ENCODE measurements at regions not wholly inside any gene's neighbourhood (a gene's known extent, or its start where the extent isn't known, plus 50 kb on each side); places are given as distances from the start of the nearest gene placed in this dataset.

DNA sequence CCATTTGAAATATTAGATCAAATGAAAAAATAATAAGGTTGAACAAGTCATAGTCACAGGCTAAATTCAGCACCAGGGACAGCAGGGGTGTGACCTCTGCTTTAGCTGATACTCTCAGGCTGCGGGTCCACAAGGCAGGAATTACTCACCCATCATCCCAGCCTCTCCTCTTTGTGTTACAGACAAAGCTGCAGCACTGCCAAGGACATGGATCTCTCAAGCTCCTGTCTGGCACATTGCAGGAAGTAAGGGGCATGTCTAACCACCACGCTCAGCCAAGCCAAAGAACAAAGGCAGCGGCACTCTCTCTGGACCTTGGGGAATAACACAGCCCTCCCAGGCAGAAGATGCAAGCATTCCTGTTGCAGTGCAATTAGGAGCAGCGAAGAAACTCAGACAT is 783.8 kb downstream of the VRK1 start:
- FAIRE-seq (no peak), DNase-seq (peak in 4 of 5 donors; percentile 35 to 78 (median 58))
- Histone ChIP-seq H3K9me3 (ENCODE audit: control insufficient read depth in 2 of 3, insufficient read depth in 1 of 3, low read length in 3 of 3) (no peaks in the 10 kb centered on the region), H3K4me3 (ENCODE audit: low read length in 3 of 3) (no peak overlapping the region), H3K27ac (ENCODE audit: low read depth in 2 of 2, low read length in 2 of 2) (no peak overlapping the region), H3K27me3 (ENCODE audit: control insufficient read depth, insufficient read depth, low read length) (no peaks in the 10 kb centered on the region), H3K9ac (ENCODE audit: low read length in 3 of 3) (no peak overlapping the region), H3K36me3 (ENCODE audit: control insufficient read depth in 2 of 3, insufficient read depth in 3 of 3, low read length in 3 of 3) (no peaks in the 10 kb centered on the region), H3K4me1 (ENCODE audit: control insufficient read depth in 2 of 3, insufficient read depth in 2 of 3, low read depth in 1 of 3, low read length in 3 of 3) (no peaks in the 10 kb centered on the region)
- intact Hi-C loops (cut with DNase I): no loop called here
- TF ChIP-seq, protein P1, sequence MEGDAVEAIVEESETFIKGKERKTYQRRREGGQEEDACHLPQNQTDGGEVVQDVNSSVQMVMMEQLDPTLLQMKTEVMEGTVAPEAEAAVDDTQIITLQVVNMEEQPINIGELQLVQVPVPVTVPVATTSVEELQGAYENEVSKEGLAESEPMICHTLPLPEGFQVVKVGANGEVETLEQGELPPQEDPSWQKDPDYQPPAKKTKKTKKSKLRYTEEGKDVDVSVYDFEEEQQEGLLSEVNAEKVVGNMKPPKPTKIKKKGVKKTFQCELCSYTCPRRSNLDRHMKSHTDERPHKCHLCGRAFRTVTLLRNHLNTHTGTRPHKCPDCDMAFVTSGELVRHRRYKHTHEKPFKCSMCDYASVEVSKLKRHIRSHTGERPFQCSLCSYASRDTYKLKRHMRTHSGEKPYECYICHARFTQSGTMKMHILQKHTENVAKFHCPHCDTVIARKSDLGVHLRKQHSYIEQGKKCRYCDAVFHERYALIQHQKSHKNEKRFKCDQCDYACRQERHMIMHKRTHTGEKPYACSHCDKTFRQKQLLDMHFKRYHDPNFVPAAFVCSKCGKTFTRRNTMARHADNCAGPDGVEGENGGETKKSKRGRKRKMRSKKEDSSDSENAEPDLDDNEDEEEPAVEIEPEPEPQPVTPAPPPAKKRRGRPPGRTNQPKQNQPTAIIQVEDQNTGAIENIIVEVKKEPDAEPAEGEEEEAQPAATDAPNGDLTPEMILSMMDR (IDR thresholded peaks at IDR 0.05; ENCODE audit: borderline replicate concordance, extremely low read depth, insufficient read depth): no peak

- Histone ChIP-seq H3K9me3 (ENCODE audit: control insufficient read depth in 2 of 3, insufficient read depth in 1 of 3, low read length in 3 of 3) (no peaks in the 10 kb centered on the region), H3K36me3 (ENCODE audit: control insufficient read depth in 2 of 3, insufficient read depth in 3 of 3, low read length in 3 of 3) (no peaks in the 10 kb centered on the region), H3K27ac (ENCODE audit: low read depth in 2 of 2, low read length in 2 of 2) (no peak overlapping the region), H3K4me1 (ENCODE audit: control insufficient read depth in 2 of 3, insufficient read depth in 2 of 3, low read depth in 1 of 3, low read length in 3 of 3) (no peaks in the 10 kb centered on the region), H3K4me3 (ENCODE audit: low read length in 3 of 3) (no peak overlapping the region), H3K9ac (ENCODE audit: low read length in 3 of 3) (no peak overlapping the region), H3K27me3 (ENCODE audit: control insufficient read depth, insufficient read depth, low read length) (no peaks in the 10 kb centered on the region)
- TF ChIP-seq, protein P1 (IDR thresholded peaks at IDR 0.05; ENCODE audit: borderline replicate concordance, extremely low read depth, insufficient read depth): no peak
- DNase-seq: no peak
- intact Hi-C loops (cut with DNase I): no loop called here
- no peak for FAIRE-seq
Measured at GRCh38 chr14:97582022-97582421, 784.8 kb downstream of the VRK1 start.

DNA sequence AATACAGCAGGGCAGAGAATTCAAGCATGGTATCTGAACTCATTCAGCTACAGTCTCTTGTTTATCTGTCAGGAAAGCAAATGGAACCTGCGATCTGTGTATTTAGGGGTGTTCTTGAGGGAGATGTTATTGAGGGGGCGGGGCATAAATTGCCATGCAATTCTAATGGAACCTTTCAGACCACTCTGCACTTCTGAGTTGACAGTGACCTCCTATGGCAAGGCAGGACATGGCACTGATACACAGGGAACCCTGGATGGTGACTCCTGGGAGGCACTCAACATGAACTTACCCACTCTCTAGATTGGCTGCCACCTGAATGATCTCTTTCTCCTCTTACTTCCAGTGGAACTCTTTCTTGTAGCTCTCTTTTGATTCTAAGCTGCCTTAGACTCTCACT is 787.3 kb downstream of the VRK1 start:
- Histone ChIP-seq H3K4me1 (ENCODE audit: control insufficient read depth in 2 of 3, insufficient read depth in 2 of 3, low read depth in 1 of 3, low read length in 3 of 3) (no peaks in the 10 kb centered on the region), H3K27ac (ENCODE audit: low read depth in 2 of 2, low read length in 2 of 2) (no peak overlapping the region), H3K27me3 (ENCODE audit: control insufficient read depth, insufficient read depth, low read length) (no peaks in the 10 kb centered on the region), H3K4me3 (ENCODE audit: low read length in 3 of 3) (no peak overlapping the region), H3K9me3 (ENCODE audit: control insufficient read depth in 2 of 3, insufficient read depth in 1 of 3, low read length in 3 of 3) (no peaks in the 10 kb centered on the region), H3K9ac (ENCODE audit: low read length in 3 of 3) (no peak overlapping the region), H3K36me3 (ENCODE audit: control insufficient read depth in 2 of 3, insufficient read depth in 3 of 3, low read length in 3 of 3) (no peaks in the 10 kb centered on the region)
- no peak for FAIRE-seq
- intact Hi-C loops (cut with DNase I): no loop called here
- DNase-seq: no peak
- TF ChIP-seq, protein P1 (IDR thresholded peaks at IDR 0.05; ENCODE audit: borderline replicate concordance, extremely low read depth, insufficient read depth): no peak

GRCh38 chr14:97592341-97592980 is 795.3 kb downstream of the VRK1 start:
- H3K4me1 ChIP-seq (ENCODE audit: control insufficient read depth in 2 of 3, insufficient read depth in 2 of 3, low read depth in 1 of 3, low read length in 3 of 3): no peaks in the 10 kb centered on the region
- H3K27ac ChIP-seq (ENCODE audit: low read depth in 2 of 2, low read length in 2 of 2): no peak overlapping the region
- intact Hi-C loops (cut with DNase I): no loop called here
- H3K36me3 ChIP-seq (ENCODE audit: control insufficient read depth in 2 of 3, insufficient read depth in 3 of 3, low read length in 3 of 3): no peaks in the 10 kb centered on the region
- TF ChIP-seq, protein P1 (IDR thresholded peaks at IDR 0.05; ENCODE audit: borderline replicate concordance, extremely low read depth, insufficient read depth): no peak
- no peaks in the 10 kb centered on the region for H3K27me3 ChIP-seq (ENCODE audit: control insufficient read depth, insufficient read depth, low read length)
- no peak for DNase-seq
- no peak for FAIRE-seq
- no peak overlapping the region for H3K9ac ChIP-seq (ENCODE audit: low read length in 3 of 3)
- no peaks in the 10 kb centered on the region for H3K9me3 ChIP-seq (ENCODE audit: control insufficient read depth in 2 of 3, insufficient read depth in 1 of 3, low read length in 3 of 3)
- no peak overlapping the region for H3K4me3 ChIP-seq (ENCODE audit: low read length in 3 of 3)

Measured in kidney (tissue), 13 donors.